ENCODE measurements at regions not wholly inside any gene's neighbourhood (a gene's known extent, or its start where the extent isn't known, plus 50 kb on each side); places are given as distances from the start of the nearest gene placed in this dataset.

DNA sequence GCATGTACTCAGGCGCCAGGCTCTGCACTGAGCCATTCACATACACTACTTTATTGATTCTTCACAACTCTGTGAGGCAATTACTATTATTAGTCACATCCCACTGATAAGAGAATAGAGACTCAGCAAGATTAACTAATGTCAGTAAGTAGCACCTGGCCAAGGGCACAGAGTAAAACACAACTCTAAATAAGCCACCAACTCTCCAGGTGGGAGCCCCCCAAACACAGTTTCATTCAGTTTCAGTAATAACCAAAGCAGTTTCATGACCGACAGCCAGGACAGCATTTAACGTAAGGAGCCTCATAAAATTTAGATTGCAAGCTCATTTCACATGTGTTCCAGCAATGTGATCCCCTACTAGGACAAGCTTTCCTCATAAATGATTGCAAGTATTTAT is 323.1 kb upstream of the CCDC196 start:
- DNase-seq (ENCODE audit: low read depth) = no peak

DNA sequence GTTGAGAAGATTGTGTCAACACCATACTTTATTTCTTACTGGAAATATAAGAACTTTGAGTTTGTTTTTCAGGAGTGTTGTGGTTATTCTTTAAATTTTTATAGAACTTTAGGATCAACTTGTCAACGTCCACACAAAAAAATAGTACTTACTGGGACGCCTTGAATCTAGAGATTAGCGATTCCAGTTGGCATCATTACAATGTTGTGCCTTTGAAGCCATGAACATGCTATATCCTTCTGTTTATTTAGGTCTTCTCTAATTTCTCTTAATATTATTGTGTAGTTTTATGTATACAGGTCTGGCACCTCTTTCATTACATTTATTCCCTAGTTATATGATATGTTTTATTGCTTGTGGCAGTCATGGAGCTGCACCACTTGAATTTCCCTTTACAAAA is 320.8 kb upstream of the CCDC196 start:
- DNase-seq (ENCODE audit: low read depth) = no peak

DNA sequence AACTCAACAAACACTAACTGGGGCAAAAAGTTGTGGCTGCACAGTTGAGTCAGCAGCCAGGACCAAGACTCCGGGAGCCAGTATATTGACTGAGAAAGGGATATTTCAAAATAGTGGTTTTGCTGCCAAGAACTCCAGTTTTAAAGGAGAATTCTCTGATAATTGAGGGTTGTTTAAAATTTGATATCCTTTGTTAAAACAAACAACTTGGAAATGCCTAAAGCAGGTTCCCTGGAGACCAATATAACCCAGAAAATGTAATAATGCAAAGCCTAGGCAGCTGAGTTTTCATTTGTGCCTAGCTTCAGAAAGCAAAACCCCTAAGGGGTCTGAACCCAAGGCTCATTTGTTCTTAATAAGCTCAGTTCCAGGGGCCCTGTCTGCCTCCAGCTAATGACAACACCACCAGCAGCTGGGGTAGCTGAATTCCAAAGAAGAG is 311.7 kb upstream of the CCDC196 start:
- DNase-seq (ENCODE audit: low read depth) = no peak

DNA sequence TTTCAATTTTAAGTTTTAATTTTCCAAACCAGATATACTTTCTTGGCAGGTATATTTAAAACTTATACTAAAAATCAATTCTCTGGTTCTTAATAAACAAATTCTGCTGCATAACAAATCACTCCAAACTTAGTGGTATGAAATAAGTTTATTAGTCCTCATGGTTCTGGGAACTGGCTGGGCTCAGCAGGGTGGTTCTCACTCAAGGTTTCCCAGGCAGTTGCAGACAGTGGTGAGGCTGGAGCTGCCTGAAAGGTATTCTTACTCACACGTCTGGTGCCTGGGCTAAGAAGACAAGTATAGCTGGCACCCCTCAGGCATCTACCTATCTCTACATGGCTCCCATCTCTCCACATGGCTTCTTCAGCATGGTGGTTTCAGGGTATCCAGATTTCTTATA is 308.2 kb upstream of the CCDC196 start:
- DNase-seq (ENCODE audit: low read depth) = no peak

DNA sequence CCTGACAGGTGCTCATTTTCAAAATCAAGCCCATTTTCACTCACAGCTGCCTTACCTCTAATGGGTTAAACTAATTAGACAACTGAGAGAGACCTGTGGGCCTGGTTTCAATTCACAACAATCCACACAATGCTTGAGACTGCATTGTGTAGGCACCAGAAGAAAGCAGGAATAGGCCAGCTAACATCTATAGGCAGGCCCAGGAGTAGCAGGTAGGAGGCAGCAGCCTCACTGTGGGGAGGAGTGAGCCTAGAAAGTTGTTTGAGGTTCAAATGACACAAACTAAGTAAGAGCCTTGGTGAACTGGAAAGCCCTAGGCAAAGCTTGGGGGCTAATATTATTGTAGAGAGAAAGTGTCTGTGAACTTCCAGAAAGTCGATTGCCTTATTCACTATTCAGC is 289.5 kb upstream of the CCDC196 start:
- no peak for DNase-seq (ENCODE audit: low read depth)

DNA sequence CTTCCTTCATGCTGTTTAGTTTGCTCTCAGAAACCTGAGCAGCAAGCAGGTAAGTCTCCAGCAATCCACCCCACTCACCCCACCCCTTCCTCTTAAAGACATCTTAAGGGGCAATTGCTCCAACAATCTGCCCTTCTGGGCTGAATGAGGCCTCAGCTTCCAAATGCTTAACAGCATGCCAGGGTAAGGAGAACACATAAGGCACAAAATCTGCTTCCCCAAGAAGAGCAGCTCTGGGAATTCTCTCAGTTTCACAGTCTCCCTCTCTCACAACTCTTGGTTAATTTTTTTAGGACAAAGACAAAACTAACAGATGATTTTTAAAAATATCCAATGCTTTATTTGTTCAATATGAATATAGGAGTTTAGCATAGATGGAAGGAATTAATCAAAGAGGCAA is 288.9 kb upstream of the CCDC196 start:
- DNase-seq (ENCODE audit: low read depth) = no peak

DNA sequence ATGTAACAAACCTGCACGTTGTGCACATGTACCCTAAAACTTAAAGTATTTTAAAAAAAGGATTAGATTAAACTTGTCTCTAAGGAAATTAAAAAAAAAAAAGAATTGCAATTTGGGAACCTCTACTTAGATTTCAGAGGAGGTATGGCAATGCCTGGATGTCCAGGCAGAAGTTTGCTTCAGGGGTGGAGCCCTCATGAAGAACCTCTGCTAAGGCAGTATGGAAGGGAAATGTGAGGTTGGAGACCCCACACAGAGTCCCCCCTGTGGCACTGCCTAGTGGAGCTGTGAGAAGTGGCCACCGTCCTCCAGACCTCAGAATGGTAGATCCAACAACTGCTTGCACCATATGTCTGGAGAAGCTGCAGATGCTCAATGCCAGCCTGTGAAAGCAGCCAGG is 279.6 kb upstream of the CCDC196 start:
- DNase-seq (ENCODE audit: low read depth) = no peak

DNA sequence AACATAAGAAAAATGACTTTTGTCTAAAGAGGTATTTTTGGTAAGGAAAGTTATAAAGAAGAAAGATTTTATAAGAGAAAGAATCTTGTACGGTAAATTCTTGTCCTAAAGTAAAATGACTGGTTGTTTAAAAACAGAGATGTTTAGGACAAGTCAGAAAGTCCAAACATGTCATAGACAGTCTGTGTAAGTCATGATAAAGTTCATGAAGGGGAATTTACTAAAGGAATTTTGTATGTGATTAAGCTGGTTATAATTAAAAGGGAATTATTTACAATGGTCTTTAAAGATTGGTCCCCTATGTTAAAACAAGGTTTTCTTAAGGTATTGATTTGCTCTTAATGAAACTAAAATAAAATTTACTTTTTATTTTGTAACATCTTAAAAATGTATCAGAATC is 269.4 kb upstream of the CCDC196 start:
- DNase-seq (ENCODE audit: low read depth) = peak; percentile 14

DNA sequence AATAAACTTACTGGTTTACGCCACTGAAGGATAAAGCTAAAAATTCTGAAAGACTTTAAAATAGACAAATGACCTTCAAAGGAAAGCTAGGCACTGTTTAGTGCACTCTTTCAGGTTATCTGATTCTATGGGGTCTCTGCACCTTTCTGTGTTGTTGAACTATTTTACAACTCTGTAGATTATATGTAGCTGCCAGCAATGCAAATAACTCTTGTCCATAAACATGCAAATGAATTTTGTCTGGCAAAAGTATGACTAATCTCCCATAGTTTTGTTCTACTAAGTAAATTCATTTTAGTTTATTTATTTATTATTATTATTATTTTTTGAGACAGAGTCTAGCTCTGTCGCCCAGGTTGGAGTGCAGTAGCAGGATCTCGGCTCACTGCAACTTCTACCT is 266.3 kb upstream of the CCDC196 start:
- DNase-seq (ENCODE audit: low read depth) = no peak

DNA sequence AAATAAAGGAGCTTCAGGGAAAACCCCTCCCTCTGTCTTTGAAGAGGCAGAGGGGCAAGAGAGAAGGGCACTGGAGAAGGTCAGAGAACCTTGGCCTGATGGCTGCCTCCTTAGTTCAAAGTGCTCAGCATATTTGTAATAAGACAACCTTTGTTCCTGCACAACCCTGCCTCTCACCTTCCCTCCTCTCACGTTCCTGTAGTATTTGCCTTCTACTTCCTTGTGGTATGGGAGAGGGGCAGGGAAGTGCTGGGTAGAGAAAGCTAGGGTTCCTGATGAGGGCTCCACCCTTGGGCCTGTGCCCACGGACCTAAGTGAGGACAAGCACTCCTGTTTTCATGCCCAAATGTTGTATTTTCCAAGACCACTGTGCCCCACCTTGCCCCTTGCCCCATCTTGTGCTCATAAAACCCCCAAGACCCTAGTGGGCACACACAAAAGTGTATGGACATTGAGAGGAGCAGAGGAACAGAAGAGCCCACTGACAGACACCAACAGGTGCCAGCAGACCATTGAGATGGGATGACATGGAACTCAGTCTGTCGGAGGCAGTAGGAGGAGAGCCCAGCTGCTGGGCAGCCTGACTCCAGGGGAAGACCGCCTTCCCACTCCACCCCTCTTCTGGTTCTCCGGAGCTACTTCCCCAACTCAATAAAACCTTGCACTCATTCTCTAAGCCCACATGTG is 261.5 kb upstream of the CCDC196 start:
- DNase-seq (ENCODE audit: low read depth) = no peak

DNA sequence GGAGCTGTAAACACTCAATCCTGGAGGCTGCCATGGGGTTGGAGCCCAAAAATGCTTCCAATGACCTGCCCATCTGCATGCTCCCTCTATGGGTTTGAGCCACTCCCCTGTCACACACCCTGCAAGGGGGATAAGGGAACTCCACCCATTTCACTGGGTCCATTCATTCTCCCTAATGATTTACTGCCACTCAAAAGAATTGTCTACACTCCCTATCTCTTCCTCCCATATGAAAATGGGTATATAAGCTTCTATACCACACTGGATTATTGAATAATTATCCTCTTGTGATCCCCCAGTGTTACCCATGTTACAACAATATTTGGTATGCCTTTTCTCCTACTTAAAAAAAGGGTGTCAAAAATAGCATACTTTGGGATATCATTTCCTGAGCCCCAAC is 260.8 kb upstream of the CCDC196 start:
- DNase-seq (ENCODE audit: low read depth) = no peak

DNA sequence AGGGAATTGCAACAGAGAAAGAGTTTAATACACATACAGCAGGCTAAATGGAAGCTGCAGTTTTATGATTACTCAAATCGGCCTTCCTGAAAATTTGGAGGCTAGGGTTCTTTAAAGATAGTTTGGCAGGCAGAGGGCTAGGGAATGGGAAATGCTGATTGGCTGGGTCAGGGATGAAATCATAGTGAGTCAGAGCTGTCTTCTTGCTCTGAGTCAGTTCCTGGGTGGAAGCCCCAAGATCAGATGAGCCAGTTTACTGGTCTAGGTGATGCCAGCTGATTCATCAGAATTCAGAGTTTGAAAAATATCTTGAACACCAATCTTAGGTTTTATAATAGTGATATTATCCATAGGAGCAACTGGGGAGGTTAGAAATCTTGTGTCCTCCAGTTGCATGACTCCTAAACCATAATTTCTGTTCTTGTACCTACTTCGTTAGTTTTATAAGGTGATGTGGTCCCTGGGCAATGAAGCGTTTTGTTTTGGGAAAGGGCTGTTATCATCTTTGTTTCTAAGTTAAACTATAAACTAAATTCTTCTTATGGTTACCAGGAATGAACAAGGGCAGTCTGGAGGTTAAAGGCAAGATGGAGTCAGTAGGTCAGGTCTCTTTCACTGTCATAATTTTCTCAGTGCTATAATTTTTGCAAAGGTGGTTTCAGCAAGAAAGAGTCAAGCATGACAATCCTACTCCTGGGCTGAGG is 257.8 kb upstream of the CCDC196 start:
- DNase-seq (ENCODE audit: low read depth) = peak; percentile 0

DNA sequence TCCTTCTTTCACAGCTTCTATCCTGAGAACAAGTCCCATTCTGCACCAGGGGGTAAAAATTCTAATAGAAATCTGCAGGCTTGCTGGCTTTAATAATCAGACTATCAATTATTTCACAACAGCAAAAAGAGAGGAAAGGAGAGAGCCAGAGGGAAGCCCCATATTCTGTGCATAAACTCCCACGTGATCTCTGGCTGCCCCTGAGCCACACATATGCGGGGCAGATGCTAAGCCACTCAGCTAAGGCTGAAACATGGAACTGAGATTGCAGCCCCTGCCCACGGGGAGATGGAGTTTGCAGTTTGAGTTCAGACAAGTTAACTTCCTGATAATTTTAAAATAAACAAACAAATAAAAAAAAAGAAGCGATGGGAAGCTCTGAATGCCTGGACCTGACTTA is 254.4 kb upstream of the CCDC196 start:
- DNase-seq (ENCODE audit: low read depth) = no peak

DNA sequence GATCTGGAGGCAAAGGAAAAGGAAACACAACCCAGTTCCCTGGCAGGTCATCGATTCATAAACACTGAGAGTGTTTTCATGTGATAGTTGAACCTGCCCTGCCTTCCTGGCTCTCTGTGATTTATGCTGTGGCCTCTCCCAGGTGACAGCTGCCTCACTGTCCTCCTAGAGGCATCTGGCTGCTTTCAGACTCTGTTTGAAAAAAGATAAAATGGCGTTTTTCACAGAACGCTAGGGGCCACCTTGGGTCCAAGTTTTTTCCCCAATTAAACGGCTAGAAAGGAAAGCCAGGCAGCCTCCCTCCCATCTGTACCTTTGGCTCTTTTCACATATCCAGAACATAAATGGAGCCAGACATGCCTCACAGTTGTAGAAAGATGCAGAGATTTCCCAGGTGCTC is 252.6 kb upstream of the CCDC196 start:
- no peak for DNase-seq (ENCODE audit: low read depth)

DNA sequence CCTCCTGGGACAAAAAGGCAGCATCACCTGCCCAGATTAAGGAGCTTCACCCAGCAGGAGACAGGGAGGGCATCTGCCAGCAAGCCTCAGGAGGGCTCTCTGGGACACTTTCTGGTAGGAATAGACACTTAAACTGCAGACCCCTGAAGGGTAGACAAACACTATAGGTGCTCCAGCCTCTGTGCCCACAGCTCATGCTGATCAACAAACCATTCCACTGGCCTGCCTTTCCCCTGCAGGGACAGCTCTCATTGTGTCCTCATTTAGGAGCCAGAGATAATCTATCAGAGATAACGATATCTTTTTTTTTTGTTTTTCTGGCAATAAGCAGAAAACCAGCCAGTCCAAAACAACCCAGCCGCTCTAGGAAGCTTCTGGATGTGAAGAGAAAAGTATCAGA is 251.8 kb upstream of the CCDC196 start:
- no peak for DNase-seq (ENCODE audit: low read depth)

DNA sequence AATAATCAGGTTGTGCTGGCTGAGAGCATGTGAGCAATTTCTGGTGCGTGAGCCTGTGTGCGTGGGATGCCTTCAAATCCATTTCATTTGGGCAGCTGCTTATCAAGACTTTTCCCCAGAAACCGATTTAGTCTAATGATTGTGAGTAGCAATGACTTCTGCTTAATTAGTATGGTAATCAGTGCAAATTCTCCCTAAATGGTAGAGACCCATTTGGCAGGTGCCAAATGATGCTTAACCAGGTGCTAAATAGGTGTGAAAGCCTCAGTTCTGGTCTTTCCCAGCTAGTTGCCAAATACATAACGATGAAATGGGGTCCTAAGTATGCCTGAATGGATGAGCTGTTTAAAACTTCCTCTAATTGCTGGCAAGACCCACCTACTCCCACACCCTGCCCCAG is 248.4 kb upstream of the CCDC196 start:
- DNase-seq (ENCODE audit: low read depth) = no peak

DNA sequence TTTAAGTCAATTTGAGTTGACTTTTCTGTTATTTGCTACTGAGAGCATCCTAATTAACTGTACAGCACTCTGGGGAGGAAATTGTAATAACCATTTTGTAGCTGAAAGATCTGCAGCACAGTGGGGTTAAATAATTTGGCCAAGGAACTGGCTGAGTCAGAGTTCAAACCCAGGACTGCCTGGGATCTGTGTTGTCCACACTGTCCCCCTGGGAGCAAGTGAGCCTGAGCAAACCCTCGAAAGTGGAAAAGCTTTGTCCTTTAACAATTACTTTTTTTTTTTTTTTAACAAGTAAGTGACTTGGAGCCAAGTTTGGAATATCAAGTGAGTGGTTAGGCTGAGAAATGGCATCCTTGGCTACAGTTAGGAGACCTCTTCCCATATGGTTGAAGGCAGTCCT is 247.2 kb upstream of the CCDC196 start:
- no peak for DNase-seq (ENCODE audit: low read depth)

DNA sequence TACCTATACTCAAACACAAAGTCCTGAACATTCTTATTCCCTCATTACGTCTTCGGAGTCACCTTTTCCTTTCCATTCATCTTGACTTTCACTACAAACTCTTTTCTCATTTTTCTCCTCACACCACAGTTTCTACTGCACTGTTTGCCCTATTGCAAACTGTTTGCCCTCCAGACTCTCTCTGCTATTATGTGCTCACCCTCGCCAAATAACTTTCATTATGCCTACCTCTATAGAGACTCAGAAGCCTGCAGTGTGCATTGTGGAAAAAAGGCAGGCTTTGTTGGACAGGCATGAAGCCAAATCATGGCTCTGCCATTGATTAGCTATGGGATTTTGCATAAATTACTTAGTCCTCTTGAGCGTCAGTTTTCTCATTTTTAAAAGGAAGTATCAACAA is 246.6 kb upstream of the CCDC196 start:
- DNase-seq (ENCODE audit: low read depth) = no peak

DNA sequence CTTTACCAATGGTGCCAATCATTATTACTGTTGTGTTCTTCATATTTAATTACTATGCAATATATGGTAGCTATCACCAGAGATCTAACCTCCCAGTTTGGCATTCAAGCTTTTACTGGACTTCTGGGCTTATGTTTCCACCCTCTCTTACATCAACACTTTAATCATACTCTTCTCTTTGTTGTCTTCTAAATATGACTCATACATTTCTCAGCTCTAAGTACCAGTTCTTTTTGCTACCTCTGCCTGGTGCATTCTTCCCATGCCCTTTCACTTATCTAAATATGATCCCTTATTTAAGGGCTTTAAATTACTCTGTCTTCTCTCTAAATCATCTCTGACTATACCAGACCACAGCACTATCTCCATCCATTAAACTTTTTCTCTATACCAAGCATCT is 246.1 kb upstream of the CCDC196 start:
- DNase-seq (ENCODE audit: low read depth) = no peak

DNA sequence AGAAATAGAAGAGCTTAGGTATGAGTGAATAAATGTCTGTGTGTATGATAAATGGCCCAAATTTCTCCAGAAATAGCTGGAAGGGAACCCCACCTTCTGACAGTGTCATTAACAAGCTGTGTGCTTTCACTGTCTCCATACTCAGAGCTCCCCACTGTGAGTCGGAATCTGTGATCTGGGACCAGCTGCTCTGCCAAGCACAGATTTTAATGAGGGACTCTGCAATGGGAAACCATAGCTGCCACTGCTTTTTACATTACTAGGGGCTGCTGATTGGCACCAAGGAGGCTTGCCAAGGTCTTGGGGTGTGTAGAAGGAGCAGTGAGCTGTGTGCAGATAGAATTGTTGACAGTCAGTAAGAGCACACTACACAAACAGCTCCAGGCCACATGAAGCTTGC is 244.2 kb upstream of the CCDC196 start:
- DNase-seq (ENCODE audit: low read depth) = no peak

DNA sequence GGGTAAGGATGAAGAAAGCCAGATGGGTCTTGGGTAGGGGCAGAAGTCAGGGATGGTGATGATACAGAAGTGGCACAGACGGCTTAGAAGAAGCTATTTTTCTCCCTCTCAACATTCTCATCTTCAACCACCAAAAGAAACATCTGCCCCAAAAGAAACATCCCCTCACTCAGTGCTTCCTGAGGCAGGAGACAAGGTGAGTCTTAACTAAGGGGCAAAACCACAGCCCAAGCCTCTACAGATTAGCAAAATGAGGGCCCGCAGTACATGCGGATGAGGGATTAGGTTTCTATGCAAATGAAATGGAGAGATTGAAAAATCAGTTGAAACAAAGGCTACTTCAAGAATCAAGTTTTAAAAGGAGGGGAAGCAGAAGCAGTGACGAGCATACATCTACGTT is 241.3 kb upstream of the CCDC196 start:
- no peak for DNase-seq (ENCODE audit: low read depth)

DNA sequence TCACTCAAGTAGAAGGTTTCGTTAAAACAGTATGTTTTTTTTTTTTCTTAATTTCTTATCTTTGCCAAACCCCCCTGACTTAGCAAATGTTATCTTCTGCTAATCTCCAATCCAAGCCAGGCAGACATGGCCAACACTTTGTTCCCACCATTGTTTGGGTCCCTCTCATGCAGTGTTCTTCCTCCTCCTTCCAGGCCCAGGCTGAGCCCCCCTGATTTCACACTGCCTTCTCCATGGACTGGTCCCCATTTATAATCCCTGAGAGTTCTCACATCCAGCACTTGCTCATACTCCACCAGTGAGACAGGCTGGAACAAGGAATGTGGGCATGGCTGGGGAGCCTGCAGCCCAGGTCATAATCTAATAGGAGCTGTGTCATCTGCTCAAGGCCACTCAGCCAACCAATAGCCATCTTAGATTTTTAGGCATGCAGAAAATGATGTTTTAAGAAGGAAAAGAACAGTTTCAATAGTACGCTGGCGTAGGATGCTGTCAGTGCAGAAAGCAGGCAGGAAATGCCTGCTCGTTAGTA is 238.4 kb upstream of the CCDC196 start:
- DNase-seq (ENCODE audit: low read depth) = no peak

DNA sequence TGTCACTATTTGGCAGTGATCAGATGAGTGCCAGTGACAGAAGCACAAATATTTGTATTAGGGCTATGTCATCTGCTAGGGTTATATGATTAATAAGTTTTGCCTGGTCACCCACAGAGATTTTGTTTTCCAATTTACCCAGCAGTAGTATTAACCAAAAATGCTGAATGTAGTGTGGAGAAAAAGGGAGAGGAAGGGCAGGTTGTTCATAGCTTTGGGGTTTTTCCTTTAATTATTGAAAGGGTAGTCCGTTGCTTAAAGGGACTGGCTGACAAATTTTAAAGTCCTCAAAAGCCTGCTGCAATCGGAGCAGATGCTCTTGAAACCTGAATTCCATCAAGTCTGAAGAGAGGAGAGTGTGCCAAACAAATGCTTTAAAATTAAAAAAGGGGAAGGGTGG is 237.9 kb upstream of the CCDC196 start:
- no peak for DNase-seq (ENCODE audit: low read depth)

All from LHCN-M2 (cell line).